Right forelimb (tissue), 1 donor: ENCODE measurements at regions not wholly inside any gene's neighbourhood (a gene's known extent, or its start where the extent isn't known, plus 50 kb on each side); places are given as distances from the start of the nearest gene placed in this dataset.
"Not testable (repeated sequence)": the region's sequence is repeated elsewhere in the genome, so short reads cannot be mapped to it uniquely, and the experiment has no call there.

ENCODE experiments used
- DNase-seq: peaks from one replicate; pipeline ENCODE4 v3.0.0-alpha.2; 2018

- no peak for DNase-seq
Observed at GRCh38 chr1:103469801-103470200, 55.7 kb upstream of the RNPC3 start.

GRCh38 chr1:103467100-103467499 lies 58.4 kb upstream of the RNPC3 start:
- no peak for DNase-seq

GRCh38 chr1:103461161-103462105 lies 64.1 kb upstream of the RNPC3 start:
- DNase-seq: no peak

GRCh38 chr1:103460511-103460910 lies 65.0 kb upstream of the RNPC3 start:
- DNase-seq: no peak

GRCh38 chr1:103459346-103459745 lies 66.2 kb upstream of the RNPC3 start:
- DNase-seq: no peak

- peak; percentile 54 for DNase-seq
Observed at GRCh38 chr1:103457886-103458455, 67.5 kb upstream of the RNPC3 start.

GRCh38 chr1:103448560-103448959 lies 76.9 kb upstream of the RNPC3 start:
- DNase-seq: no peak

GRCh38 chr1:103447471-103447870 lies 78.0 kb upstream of the RNPC3 start:
- DNase-seq: no peak

- no peak for DNase-seq
Observed at GRCh38 chr1:103441342-103441741, 84.2 kb upstream of the RNPC3 start.

- not testable (repeated sequence) for DNase-seq
Observed at GRCh38 chr1:103436568-103437100, 88.9 kb upstream of the RNPC3 start.

- DNase-seq: no peak
Observed at GRCh38 chr1:103435443-103435842, 90.1 kb upstream of the RNPC3 start.

- DNase-seq: no peak
Observed at GRCh38 chr1:103424650-103425049, 100.8 kb upstream of the RNPC3 start.

- DNase-seq: no peak
Observed at GRCh38 chr1:103416681-103417286, 108.7 kb upstream of the RNPC3 start.

- no peak for DNase-seq
Observed at GRCh38 chr1:103387898-103388297, 137.6 kb upstream of the RNPC3 start.

- no peak for DNase-seq
Observed at GRCh38 chr1:103373991-103374390, 151.5 kb upstream of the RNPC3 start.

- DNase-seq: no peak
Observed at GRCh38 chr1:103372866-103373265, 152.6 kb upstream of the RNPC3 start.

- no peak for DNase-seq
Observed at GRCh38 chr1:103371234-103371633, 154.3 kb upstream of the RNPC3 start.

GRCh38 chr1:103367186-103367585 lies 158.3 kb upstream of the RNPC3 start:
- no peak for DNase-seq

GRCh38 chr1:103365860-103366569 lies 159.5 kb upstream of the RNPC3 start:
- no peak for DNase-seq

- DNase-seq: no peak
Observed at GRCh38 chr1:103363008-103363365, 162.5 kb upstream of the RNPC3 start.

GRCh38 chr1:103362348-103363007 lies 163.0 kb upstream of the RNPC3 start:
- no peak for DNase-seq

GRCh38 chr1:103353391-103353790 lies 172.1 kb upstream of the RNPC3 start:
- DNase-seq: no peak

GRCh38 chr1:103348136-103348535 lies 177.4 kb upstream of the RNPC3 start:
- no peak for DNase-seq
